Body of pancreas (tissue), 4 donors: ENCODE measurements at regions not wholly inside any gene's neighbourhood (a gene's known extent, or its start where the extent isn't known, plus 50 kb on each side); places are given as distances from the start of the nearest gene placed in this dataset.

Source experiments
- ATAC-seq: fragments of 150-250 bp; one replicate; pipeline ENCODE4 v1.9.1; 2016
- DNase-seq, 4 donors: peaks; one replicate each; pipeline ENCODE4 v3.0.0-alpha.2; 2019
- H3K27ac ChIP-seq, 4 donors: fragments of 200-600 bp; sonication (generic); 1 replicate in 3 of 4; 2 replicates in 1 of 4; pipeline versions ENCODE4 v1.5.1 to v1.6.1; 2016 to 2019; ENCODE audit warnings: mild to moderate bottlenecking in 1 of 4, mixed read lengths in 1 of 4, moderate library complexity in 1 of 4
- H3K27me3 ChIP-seq, 2 donors: fragments of 200-600 bp; sonication (generic); one replicate each; pipeline ENCODE4 v1.6.0; 2016; ENCODE audit warnings: mild to moderate bottlenecking in 1 of 2
- H3K36me3 ChIP-seq, 2 donors: fragments of 200-600 bp; sonication (generic); replicated peaks in 1 of 2; 2 replicates each; pipeline ENCODE4 v1.5.1; 2016; ENCODE audit warnings: low read depth in 2 of 2; ENCODE audit not compliant: insufficient read depth in 1 of 2
- H3K4me1 ChIP-seq: fragments of 200-600 bp; sonication (generic); one replicate; pipeline ENCODE4 v1.6.0; 2016
- H3K4me3 ChIP-seq, 2 donors: fragments of 200-600 bp; sonication (generic); 1 replicate in 1 of 2; 2 replicates in 1 of 2; pipeline ENCODE4 v1.5.1; 2016 to 2019
- H3K9me3 ChIP-seq, 3 donors: fragments of 200-600 bp; sonication (generic); 1 replicate in 2 of 3; 2 replicates in 1 of 3; pipeline ENCODE4 v1.5.1; 2016
- CTCF ChIP-seq, 7 experiments: fragments of 450-650 bp in 4 of 7; fragments of 200-600 bp in 3 of 7; sonication (generic) in 3 of 7; IDR thresholded peaks; one replicate each; pipeline ENCODE4 v1.5.1; 2016 to 2019; ENCODE audit warnings: antibody characterized with exemption in 7 of 7
- POLR2A ChIP-seq, 3 donors: fragments of 450-650 bp; IDR thresholded peaks; one replicate each; pipeline ENCODE4 v1.6.1; 2016; ENCODE audit warnings: antibody characterized with exemption in 3 of 3, mild to moderate bottlenecking in 2 of 3
- WGBS, 2 donors: methylation state at CpG; one replicate each; pipeline ENCODE4 v1.1.5; 2017; 5-methylcytosine and 5-hydroxymethylcytosine counted together
- intact Hi-C: fragments of 100-400 bp; cut with DNase I; formaldehyde crosslinking; loops from one replicate; pipeline ENCODE4 v1.15.1; 2023

GRCh38 chr2:41791523-41791922 lies 256.3 kb upstream of the PKDCC start:
- no peak overlapping the region for H3K27ac ChIP-seq
- no peaks in the 10 kb centered on the region for H3K36me3 ChIP-seq
- no peak for ATAC-seq
- H3K4me1 ChIP-seq = no peaks in the 10 kb centered on the region
- TF ChIP-seq POLR2A (IDR thresholded peaks at IDR 0.05) (no peak), CTCF (IDR thresholded peaks at IDR 0.05) (no peak)
- peak in 2 of 4 donors; percentile 3 to 28 for DNase-seq
- intact Hi-C loops = no loop called here
- WGBS, 2 donors = 32 to 50% methylated on average over 1 of the region's 1 CpG
- no peaks in the 10 kb centered on the region for H3K9me3 ChIP-seq
- H3K27me3 ChIP-seq = no peaks in the 10 kb centered on the region
- no peak overlapping the region for H3K4me3 ChIP-seq

GRCh38 chr2:41803361-41803760 lies 244.5 kb upstream of the PKDCC start:
- no peak for TF ChIP-seq CTCF (IDR thresholded peaks at IDR 0.05)
- TF ChIP-seq POLR2A (IDR thresholded peaks at IDR 0.05) = no peak
- WGBS, 2 donors = 65 to 82% methylated on average over 1 of the region's 1 CpG
- H3K9me3 ChIP-seq = no peaks in the 10 kb centered on the region
- intact Hi-C loops = no loop called here
- ATAC-seq = no peak
- no peaks in the 10 kb centered on the region for H3K4me1 ChIP-seq
- no peak overlapping the region for H3K27ac ChIP-seq
- no peaks in the 10 kb centered on the region for H3K27me3 ChIP-seq
- DNase-seq = no peak
- no peak overlapping the region for H3K4me3 ChIP-seq
- no peaks in the 10 kb centered on the region for H3K36me3 ChIP-seq

- Histone ChIP-seq H3K27me3 (no peaks in the 10 kb centered on the region), H3K9me3 (no peaks in the 10 kb centered on the region), H3K36me3 (no peaks in the 10 kb centered on the region), H3K4me1 (no peaks in the 10 kb centered on the region), H3K27ac (no peak overlapping the region), H3K4me3 (no peak overlapping the region)
- ATAC-seq = no peak
- intact Hi-C loops = no loop called here
- WGBS, 2 donors = 64 to 68% methylated on average over 2 of the region's 2 CpGs
- TF ChIP-seq POLR2A (IDR thresholded peaks at IDR 0.05) = no peak
- peak in 6 of 7 experiments; percentile 24 to 61 (median 50) for TF ChIP-seq CTCF (IDR thresholded peaks at IDR 0.05)
- no peak for DNase-seq
Observed at GRCh38 chr2:41806286-41806685, 241.5 kb upstream of the PKDCC start.

GRCh38 chr2:41821167-41821566 lies 226.7 kb upstream of the PKDCC start:
- no peak for ATAC-seq
- Histone ChIP-seq H3K4me1 (no peaks in the 10 kb centered on the region), H3K9me3 (no peaks in the 10 kb centered on the region), H3K27ac (no peak overlapping the region), H3K27me3 (no peaks in the 10 kb centered on the region), H3K36me3 (no peaks in the 10 kb centered on the region), H3K4me3 (no peak overlapping the region)
- 43 to 67% methylated on average over 2 of the region's 2 CpGs for WGBS, 2 donors
- no peak for DNase-seq
- TF ChIP-seq POLR2A (IDR thresholded peaks at IDR 0.05) (no peak), CTCF (IDR thresholded peaks at IDR 0.05) (no peak)
- intact Hi-C loops = no loop called here

- Histone ChIP-seq H3K4me3 (no peak overlapping the region), H3K9me3 (no peaks in the 10 kb centered on the region), H3K36me3 (no peaks in the 10 kb centered on the region), H3K27me3 (no peaks in the 10 kb centered on the region), H3K4me1 (peaks cover 38% of the 10 kb centered on the region), H3K27ac (peak overlapping the region in 3 of 4 donors; percentile 31 to 69 (median 51))
- ATAC-seq (no peak), DNase-seq (no peak)
- WGBS, 2 donors = 94 to 100% methylated on average over 1 of the region's 1 CpG
- TF ChIP-seq POLR2A (IDR thresholded peaks at IDR 0.05) (no peak), CTCF (IDR thresholded peaks at IDR 0.05) (no peak)
- intact Hi-C loops = no loop called here
Observed at GRCh38 chr2:41826921-41827320, 220.9 kb upstream of the PKDCC start.
